Inflammatory macrophage treated with lipopolysaccharide for 4 hours (primary cell): ENCODE measurements at regions not wholly inside any gene's neighbourhood (a gene's known extent, or its start where the extent isn't known, plus 50 kb on each side); places are given as distances from the start of the nearest gene placed in this dataset.
"Not testable (repeated sequence)": the region's sequence is repeated elsewhere in the genome, so short reads cannot be mapped to it uniquely, and the experiment has no call there.

Experiments used
- DNase-seq: peaks from one replicate; pipeline ENCODE4 v3.0.0-alpha.2; 2020

DNA sequence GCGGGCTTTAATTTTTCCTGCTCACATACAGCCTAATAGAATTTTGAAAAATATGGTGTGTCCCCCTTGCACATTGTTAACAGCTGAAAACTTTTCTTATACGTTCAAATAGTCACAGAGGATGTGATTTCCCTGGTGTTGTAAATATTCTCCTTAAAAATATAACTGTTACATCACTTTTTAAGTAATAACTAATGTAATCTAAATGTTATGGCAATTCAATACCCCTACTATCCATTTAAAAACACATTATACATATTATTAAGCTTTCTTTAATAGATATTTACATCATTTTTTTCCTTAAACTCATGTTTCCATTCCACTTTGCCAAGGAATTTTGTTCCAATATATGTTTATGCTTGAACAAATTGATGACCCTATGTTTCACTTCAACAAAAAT is 85.5 kb upstream of the S1PR1 start:
- no peak for DNase-seq

DNA sequence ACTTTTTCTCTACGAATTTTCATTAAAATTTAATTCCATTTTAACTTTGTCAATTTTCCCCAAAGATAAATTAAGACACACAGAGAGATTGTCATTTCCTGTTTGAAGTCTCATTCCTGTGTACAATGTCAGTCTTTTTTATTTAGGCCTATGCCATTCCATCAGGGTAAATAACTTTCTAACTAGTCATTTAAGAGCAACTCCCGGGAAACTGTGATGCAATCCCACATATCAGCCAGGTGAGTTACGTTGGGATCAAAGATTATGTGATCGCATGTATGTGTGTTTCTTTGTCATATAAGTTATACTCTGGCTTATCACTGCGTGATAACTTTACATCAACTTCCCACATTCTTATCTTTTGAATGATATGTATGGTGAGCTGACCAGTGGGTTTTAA is 86.1 kb upstream of the S1PR1 start:
- no peak for DNase-seq

DNA sequence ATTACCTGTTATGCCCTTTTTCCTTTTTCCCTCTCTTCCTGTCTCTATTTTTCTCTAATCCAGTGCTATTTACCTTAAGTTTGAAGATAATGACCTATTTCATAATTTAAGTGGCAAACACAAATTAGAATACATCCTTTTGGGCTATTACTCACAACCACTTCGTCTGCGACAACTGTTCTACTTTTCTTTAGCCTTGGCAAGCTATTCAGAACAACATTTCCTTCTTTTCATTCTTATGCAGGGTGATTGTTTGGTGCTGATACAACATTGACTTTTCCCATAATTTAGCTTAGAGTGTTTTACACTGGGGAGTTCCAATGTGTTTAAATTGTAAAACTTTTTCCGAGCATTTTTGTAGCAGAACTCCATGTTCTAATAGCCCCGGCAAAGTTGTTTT is 86.6 kb upstream of the S1PR1 start:
- DNase-seq, result no peak

DNA sequence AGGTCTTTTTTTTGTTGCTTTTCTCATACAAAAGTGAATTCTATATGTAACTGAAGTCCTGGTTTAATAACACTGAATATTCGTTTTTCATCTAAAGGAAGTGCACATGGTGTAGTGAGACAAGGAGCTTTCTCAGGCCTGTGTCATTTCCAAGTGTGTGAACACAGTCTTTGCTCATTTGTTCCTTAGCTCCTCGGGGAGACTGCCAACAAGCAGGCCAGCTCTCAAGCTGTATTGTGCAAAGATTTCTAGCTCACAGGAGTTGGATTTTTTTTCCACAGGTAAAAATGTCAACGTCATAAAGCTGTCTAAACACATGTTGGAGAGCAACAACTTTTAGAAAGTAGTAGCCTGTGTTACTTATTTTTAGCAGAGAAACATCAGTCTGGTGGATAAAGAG is 87.8 kb upstream of the S1PR1 start:
- no peak for DNase-seq

DNA sequence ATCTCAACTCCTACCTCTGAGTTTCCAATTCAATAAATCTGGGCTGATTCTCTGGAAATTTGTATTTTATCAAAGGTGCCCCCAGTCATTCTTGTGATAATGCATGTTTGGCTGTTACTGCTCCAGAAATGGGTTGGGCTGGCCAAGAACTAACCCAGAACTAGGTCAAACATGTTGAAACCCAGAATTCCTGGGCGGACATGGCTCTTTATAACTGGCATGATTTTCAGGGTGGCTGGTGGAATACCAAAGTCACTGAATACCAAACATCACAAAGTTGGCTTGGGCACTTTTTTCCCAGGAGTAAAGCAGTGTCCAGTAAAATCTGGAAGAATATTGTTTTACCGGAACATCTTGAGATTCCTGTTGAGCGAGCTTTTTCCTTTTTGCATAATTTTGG is 89.4 kb upstream of the S1PR1 start:
- no peak for DNase-seq

DNA sequence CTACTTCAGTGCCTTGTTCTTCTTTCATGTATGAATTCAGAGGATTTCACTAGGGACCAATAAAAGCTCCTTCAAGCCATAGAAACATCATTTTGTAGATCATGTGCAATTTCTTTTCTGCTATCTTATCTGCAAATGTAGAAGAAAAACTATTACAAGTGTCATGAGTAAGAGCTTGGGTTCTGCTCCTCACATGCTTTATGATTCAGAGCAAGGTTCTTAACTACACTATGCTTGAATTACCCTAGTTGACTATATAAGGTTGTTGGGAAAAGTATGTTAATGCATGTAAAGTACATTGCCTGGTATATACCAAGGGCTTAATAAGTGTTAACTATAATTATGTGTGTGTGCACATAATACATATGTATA is 91.4 kb upstream of the S1PR1 start:
- DNase-seq, result peak; percentile 19

DNA sequence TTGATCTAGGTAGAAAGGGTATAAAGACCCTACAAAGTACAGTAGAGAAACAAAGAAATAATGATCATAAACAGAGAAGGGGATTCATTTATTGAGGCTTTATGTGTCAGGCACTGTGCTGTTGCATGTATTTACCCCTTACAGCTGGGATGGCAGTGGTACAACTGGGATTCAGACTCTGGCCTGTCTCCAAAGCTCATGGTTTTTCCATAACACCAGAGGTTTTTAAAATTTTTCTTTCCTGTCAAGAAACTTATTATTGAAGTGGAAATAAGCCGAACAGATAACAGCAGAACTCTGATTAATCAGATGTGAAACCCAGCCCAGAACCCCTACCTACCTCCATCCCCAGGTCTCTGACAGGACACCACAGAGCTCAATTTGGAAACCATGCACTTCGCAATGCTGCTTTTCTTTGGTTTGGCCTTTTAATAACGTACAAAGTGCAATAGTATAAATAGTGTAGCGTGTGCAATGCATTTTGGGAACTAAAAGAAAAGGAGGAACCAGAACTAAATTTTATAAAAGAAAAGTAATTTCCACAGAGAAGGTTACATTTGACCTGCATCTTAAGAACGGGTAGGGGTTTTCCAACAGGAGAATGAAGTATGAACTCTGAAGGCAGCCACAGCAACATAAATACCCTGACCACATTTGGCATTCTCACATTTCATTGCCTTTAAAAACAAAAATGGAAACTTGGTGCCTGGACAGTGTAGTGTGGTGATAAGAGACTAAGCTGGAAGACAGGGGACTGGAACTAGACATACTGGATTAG is 92.0 kb upstream of the S1PR1 start:
- DNase-seq, result peak; percentile 31

DNA sequence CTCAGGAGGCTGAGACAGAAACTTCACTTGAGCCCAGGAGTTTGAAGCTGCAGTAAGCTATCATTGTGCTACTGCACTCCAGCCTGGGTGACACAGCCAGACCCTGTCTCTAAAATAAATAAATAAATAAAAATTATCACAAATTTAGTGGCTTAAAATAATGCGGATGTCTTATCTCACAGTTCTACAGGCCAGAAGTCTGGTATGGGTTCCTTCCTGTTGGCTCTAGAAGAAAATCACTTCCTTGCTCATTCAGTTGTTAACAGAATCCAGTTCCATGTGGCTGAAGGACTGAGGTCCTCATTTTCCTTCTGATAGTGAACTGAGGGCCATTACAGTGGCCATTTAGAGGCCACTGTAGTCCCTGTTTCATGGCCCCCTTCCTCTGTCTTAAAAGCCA is 94.6 kb upstream of the S1PR1 start:
- DNase-seq, result no peak

DNA sequence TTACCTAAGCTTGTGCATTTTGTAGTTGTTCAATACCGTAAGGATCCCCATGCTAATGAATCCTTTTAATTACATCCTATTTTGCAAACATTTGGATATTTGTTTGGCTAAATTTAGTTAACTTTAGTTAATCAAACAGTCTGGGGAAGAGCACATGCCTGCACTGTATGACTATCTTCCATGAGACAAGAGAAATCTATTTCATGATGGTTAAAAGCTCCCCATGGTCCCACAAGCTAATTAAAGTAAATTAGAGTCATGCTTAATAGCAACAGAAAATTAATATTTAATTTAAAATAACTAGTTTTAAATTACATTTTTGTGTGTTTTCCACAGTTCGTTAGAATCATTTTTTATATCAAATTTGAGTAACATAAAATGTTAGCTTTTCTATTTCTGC is 95.4 kb upstream of the S1PR1 start:
- DNase-seq, result no peak

DNA sequence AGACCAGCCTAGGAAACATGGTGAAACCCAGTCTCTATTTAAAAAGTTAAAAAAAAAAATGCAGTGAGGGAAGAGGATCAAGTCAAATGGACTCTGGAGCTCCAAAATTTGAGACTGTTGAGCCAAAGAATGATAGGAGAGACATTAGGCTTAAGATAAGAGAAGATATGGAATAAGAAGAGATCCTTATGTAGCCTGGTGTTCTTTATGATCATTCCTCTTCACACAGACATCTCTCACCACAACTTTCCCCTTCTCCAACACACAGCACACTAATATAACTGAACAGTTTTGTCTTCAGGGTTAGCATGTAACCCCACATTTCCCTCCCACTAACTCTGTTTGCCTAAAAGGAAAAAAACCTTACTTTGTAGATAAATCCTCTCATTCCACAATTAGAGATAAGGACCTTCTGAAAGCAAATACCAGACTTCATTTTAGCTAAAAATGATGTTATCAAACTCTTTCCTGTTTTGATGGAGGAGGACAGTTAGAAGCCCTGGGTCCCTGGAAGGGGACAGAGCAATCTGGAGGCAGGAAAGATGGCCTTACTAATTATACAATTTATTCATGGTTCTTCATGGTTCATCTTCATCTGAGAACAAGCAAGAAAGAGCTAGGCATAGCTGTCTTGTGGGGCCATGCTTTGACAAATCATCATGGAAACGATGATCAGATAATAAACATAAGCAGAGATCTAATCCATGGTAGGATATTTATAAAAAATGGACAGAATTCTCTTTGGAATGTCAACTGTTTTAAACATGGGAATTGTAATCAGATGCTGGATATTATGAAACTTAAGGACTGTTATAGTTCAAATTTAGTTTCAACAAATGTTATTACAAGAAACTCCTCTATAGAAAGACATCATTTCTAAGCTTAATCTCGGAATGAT is 96.7 kb upstream of the S1PR1 start:
- DNase-seq, result no peak

DNA sequence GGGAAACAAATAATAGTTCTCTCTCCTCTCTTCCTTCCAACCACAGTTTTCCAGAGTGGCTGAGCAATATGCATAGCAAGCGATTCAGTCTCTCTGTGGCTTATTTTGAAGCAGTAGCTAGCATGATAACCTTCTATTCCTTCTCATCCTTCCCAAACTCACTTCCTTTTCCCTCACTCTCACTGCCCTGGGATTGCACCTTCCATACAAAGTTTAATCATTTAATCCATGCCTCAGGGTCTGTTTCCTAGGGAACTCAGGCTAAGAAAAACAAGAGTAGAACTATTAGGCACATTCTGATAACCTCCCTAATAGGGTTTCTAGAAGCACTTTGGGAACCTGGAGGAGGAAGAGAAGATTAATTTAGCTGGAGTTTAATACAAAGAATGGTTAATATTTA is 97.7 kb upstream of the S1PR1 start:
- DNase-seq, result no peak

DNA sequence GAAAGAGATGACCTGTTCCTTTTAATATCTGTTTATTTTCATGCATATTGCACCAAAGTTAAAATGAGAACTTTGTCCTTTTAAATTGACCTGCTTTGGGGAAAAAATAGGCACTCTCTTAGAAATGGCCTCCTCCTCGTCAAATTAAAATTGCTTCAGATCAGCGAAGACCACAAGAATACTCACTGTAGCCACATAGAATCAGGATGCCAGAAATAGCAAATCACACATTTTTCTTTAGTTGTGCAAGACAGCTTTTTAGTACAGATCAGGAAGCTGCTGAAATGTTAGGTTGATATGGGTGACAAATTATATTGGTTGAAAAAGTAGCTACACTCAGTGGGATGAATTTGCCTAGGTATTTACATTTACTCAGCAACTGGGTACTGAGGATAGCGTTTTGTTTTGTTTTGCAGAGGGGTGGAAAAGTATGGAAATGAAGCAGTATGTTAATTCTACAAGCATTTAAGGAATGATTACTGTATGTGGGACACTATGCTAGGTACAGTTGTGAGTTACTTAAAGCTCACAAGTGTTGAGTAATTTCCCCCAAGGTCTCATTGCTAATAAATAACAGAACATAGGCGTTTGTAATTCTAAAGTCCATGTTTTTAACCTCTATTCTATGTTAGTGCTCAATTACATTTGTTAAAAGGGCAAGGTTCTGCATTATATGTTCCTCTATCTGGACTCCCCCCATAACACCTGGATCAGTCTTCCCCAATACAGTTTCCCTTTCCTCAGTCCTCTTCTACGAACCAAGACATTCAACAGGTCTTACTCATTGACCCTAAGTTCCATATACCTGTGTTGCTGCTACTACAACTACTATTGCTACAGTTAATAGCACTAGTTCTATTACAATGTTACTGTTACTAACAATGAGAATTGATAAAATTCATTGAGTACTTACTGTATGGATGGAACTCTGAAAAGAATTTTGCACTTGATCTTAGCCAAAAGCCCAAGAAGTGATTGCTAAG is 99.4 kb upstream of the S1PR1 start:
- DNase-seq, result peak; percentile 45

DNA sequence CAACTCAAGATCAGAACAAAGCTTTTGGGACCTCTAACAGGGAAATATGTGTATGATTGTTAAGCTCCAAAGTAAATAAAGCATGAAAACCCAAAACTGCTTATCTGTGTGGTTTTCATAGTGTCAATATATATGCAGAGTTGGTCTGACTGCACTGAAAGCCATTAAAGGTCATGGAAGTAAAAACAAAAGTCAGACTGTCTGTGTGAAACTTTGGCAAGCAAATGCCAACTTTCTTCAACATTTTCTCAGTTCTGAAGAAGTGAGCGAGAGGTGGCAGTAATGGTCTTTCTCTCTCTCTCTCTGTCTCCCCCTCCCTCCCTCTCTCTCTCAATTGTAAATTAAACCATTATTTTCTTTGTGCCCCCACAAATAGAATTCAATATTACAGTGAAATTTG is 100.1 kb upstream of the S1PR1 start:
- DNase-seq, result peak; percentile 23

DNA sequence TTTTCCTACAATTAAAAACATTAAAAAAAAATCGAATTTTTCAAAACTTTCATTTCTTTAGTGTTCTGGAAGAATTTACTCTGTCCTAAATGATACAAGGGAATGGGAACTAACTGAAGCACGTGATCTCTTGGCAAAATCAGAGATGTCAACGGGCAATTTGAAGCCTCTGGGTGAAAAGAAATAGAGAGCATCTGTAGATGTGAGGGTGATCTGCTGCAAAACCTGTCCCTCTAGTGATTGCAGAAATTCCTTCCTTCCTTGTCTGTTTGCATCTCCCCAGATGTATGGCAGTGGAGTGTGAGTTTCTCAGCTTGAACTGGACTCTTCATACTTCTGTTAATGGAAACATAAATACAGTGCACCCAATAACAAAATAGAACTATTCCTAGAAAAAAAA is 100.5 kb upstream of the S1PR1 start:
- DNase-seq, result no peak

DNA sequence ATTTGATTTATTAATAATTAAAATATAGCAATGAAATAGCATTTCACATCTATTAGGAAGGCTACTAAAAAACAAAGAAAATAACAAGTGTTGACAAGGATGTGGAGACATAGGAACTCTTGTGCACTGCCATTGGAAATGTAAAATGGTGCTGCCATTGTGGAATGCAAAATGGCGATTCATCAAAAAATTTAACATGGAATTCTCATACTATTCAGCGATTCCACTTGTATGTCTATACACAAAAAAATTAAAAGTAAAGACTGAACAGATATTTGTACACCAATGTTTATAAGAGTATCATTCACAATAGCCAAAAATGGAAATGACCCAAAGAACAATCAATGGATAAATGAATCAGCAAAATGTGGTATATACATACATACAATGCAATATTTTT is 101.3 kb upstream of the S1PR1 start:
- DNase-seq, result no peak

DNA sequence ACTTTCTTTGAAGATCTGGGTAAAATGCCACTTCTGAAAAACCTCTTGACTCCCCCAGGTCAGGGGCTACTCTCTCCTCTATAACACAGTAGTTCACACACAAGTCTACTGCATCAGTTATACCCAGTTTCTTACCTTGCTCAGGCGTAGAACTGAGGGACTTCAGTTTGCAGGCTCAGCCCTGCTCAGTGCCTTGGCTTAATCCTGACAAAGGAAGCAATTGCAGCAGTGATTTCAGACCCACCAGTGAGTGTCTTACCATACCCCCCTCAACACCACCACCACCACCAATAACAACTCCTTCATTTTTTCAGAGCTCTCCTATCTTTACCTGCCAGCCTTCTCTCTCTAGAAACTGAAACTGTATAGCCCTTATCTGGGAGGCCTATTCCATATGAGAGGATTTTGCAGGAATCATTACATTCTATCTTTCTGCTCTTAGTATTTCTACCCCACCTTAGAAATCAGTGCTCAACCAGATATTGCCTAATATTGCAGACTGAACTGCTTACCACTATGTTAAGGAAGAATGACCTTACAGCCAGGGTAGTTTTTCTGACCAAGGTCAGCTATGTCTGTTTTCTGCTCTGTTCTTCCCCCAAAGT is 105.5 kb upstream of the S1PR1 start:
- DNase-seq, result no peak

DNA sequence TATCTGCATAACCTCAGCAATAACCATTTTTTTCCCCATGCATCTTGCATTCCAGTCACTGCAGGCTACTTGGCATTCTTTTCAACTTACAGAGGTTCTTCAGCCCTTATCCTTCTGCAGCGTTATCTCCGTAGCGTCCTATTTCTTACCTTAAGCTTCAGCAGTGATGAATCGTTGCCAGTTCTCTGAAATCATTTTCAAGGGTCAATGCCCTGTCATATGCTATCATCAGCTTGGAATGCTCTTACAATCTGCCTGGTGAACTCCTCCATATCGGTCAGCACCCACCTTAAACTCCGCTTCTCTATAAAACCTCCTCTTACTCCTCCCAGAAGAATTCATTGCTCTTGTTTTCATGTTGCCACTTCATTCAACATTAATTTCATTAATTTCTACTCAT is 105.1 kb upstream of the DPH5 start:
- DNase-seq, result no peak

DNA sequence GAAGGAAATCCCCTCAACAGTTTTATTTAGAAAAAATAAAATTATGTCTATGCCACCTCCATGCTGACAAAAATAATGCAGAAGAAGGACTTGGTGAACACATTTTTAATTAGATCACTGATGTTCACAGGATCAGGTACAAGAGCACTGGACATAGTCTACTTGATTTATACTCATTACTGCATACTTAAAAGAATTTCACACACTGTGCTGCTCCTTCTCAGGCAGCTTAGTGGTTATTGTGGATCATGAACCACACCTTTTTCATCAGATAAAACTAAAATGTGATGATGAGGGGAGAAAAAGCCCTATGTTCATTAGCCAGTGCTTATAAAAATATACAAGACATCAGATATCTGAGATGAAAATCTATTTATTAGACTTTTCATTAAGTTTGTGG is 103.3 kb upstream of the DPH5 start:
- DNase-seq, result no peak

DNA sequence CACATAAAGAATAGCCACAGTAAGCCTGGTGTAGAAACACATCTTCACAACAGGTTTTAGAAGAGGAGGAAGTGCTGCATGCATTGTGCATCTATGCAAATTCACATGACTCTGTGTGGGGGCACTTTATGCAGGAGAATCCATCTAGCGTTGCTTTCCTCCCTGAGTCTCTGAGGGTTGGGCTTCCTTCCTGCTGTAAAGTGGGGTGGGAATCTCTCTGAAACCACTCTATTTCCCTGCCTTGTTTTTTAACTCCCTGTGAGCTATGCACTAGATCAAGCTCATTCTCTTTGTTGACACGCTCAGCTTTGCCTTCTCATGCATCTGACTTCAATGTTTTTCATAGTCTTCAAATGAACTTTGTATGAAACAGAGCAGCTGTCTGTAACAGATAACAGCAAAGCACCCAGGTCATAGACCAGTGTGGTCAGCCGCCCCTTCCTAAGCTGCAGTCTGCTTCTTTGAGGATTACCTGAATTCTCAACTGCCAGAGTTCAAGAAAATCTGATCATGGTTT is 102.7 kb upstream of the DPH5 start:
- DNase-seq, result peak; percentile 29

DNA sequence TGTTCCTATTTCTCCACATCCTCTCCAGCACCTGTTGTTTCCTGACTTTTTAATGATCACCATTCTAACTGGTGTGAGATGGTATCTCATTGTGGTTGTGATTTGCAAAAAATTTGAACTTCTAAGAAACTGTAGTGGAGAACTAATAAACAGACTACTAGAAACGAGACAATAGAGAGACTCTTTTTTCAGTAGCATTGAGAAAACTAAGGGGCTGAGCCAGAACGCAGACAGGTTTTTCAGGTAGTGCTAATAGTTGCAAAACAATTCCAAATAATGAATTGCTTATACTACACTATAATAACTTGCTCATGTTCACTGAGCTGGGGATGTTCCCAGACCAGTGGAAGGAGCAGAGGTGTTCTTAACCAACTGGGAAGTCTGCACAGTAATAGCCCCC is 98.8 kb upstream of the DPH5 start:
- no peak for DNase-seq

DNA sequence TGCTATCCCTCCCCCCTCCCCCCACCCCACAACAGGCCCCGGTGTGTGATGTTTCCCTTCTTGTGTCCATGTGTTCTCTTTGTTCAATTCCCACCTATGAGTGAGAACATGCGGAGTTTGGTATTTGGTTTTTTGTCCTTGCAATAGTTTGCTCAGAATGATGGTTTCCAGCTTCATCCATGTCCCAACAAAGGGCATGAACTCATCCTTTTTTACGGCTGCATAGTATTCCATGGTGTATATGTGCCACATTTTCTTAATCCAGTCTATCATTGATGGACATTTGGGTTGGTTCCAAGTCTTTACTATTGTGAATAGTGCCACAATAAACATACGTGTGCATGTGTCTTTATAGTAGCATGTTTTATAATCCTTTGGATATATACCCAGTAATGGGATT is 98.3 kb upstream of the DPH5 start:
- not testable (repeated sequence) for DNase-seq

DNA sequence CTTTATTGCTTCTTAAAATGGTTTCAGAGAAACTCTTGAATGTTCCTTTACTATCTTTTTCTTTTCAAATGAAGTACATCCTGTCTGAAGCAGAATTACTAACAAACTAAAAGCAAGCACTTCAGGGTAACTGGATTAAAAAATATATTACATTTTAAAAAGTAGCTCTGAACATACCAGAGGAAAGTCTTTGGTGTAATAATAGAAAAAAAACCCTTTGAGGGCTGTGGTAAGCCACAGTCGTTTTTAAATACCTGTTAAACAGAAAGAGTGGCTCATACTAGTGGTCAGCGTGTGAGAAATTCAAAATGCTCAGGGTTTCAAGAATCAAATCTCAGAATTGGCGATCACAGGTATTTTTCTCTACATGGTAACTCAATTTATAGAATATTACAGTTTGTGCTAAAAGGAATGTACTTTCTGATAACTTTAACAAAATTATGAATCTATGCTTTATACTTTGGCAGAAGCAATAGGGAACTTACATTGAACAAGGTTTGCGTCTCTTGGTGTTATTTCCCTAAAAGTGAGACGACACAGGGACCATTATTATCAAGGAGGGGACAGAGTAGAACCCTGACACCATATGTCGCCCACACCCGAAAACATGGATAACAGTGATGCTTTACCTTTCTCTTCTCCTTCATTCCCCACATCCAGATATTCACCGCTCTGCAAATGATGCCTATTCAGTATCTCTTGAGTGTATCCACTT is 97.0 kb upstream of the DPH5 start:
- DNase-seq, result no peak
